ENCODE measurements at regions not wholly inside any gene's neighbourhood (a gene's known extent, or its start where the extent isn't known, plus 50 kb on each side); places are given as distances from the start of the nearest gene placed in this dataset.

GRCh38 chr16:79912592-79913310 is 312.2 kb upstream of the MAF start:
- TF ChIP-seq CTCF (conservative IDR thresholded peaks at IDR 0.05; ENCODE audit: low read length) (no peak), EZH2phosphoT487 (IDR thresholded peaks at IDR 0.05; ENCODE audit: borderline replicate concordance) (no peak)
